DND-41 (cell line): ENCODE measurements at regions not wholly inside any gene's neighbourhood (a gene's known extent, or its start where the extent isn't known, plus 50 kb on each side); places are given as distances from the start of the nearest gene placed in this dataset.

Source experiments
- ATAC-seq: fragments of 200-7000 bp; cut with Tn5 transposase; 3 replicates; pipeline ENCODE4 v1.9.1; 2021; ENCODE audit warnings: low read depth; ENCODE audit not compliant: insufficient read depth
- DNase-seq: peaks from one replicate; pipeline ENCODE4 v3.0.0-alpha.2; 2020
- H2AFZ ChIP-seq: 2 replicates; pipeline ENCODE4 v1.6.0; 2012; ENCODE audit warnings: low read depth, low read length
- H3K27ac ChIP-seq: 2 replicates; pipeline ENCODE4 v1.5.1; 2012; ENCODE audit warnings: low read length, inconsistent platforms
- H3K27me3 ChIP-seq: fragments of 200-600 bp; sonication (generic); 2 replicates; pipeline ENCODE4 v1.6.0; 2012; ENCODE audit warnings: low read length, mild to moderate bottlenecking, inconsistent platforms; ENCODE audit not compliant: insufficient read depth, poor library complexity
- H3K36me3 ChIP-seq: 2 replicates; pipeline ENCODE4 v1.5.1; 2012; ENCODE audit warnings: low read length, inconsistent platforms; ENCODE audit not compliant: insufficient read depth
- H3K4me1 ChIP-seq: 2 replicates; pipeline ENCODE4 v1.5.1; 2012; ENCODE audit warnings: mild to moderate bottlenecking, low read length; ENCODE audit not compliant: insufficient read depth
- H3K4me2 ChIP-seq: 2 replicates; pipeline ENCODE4 v1.6.0; 2012; ENCODE audit warnings: mild to moderate bottlenecking, moderate library complexity, low read length, inconsistent platforms; ENCODE audit not compliant: insufficient read depth
- H3K4me3 ChIP-seq, 2 experiments: fragments of 200-600 bp in 1 of 2; shearing (Covaris generic) in 1 of 2; 2 replicates each; pipeline ENCODE4 v1.5.1; 2012 to 2016; ENCODE audit warnings: inconsistent platforms in 2 of 2, low read length in 2 of 2, mild to moderate bottlenecking in 2 of 2, low read depth in 1 of 2, moderate library complexity in 1 of 2
- H3K79me2 ChIP-seq: 2 replicates; pipeline ENCODE4 v1.6.0; 2012; ENCODE audit warnings: low read length, inconsistent platforms; ENCODE audit not compliant: insufficient read depth
- H3K9ac ChIP-seq: 2 replicates; pipeline ENCODE4 v1.6.0; 2012; ENCODE audit warnings: low read depth, mild to moderate bottlenecking, inconsistent platforms, low read length, moderate library complexity
- H3K9me3 ChIP-seq: 2 replicates; pipeline ENCODE4 v1.5.1; 2012; ENCODE audit warnings: low read length, moderate library complexity, mild to moderate bottlenecking, inconsistent platforms; ENCODE audit not compliant: insufficient read depth, severe bottlenecking
- H4K20me1 ChIP-seq: 2 replicates; pipeline ENCODE4 v1.6.0; 2012; ENCODE audit warnings: low read length; ENCODE audit not compliant: insufficient read depth
- CTCF ChIP-seq: IDR thresholded peaks from 2 replicates; pipeline ENCODE4 v1.5.1; 2012; ENCODE audit warnings: borderline replicate concordance, low read length, moderate library complexity, mild to moderate bottlenecking; ENCODE audit not compliant: poor library complexity, severe bottlenecking; ENCODE audit errors: extremely low read depth
- EZH2 ChIP-seq: IDR thresholded peaks from 3 replicates; pipeline ENCODE4 v1.6.1; 2012; ENCODE audit warnings: borderline replicate concordance, low read depth, mild to moderate bottlenecking, moderate library complexity, low read length, inconsistent platforms; ENCODE audit not compliant: severe bottlenecking

- Histone ChIP-seq H3K9ac (no peak overlapping the region), H3K4me2 (no peak overlapping the region), H4K20me1 (no peaks in the 10 kb centered on the region), H3K4me3 (no peak overlapping the region), H3K36me3 (no peaks in the 10 kb centered on the region), H3K4me1 (no peaks in the 10 kb centered on the region), H3K79me2 (no peaks in the 10 kb centered on the region), H3K27ac (no peak overlapping the region), H2AFZ (no peak overlapping the region), H3K27me3 (no peaks in the 10 kb centered on the region), H3K9me3 (no peaks in the 10 kb centered on the region)
- TF ChIP-seq EZH2 = no peak
- no peak for TF ChIP-seq CTCF
- DNase-seq (no peak), ATAC-seq (no peak)
These were observed 197.3 kb upstream of the ADAMTS9 start for GRCh38 chr3:64885055-64885454.

- no peak for DNase-seq
- H3K9me3 ChIP-seq = no peaks in the 10 kb centered on the region
- no peaks in the 10 kb centered on the region for H3K36me3 ChIP-seq
- H4K20me1 ChIP-seq = no peaks in the 10 kb centered on the region
- no peak overlapping the region for H3K4me3 ChIP-seq
- no peak overlapping the region for H3K4me2 ChIP-seq
- no peak overlapping the region for H3K27ac ChIP-seq
- ATAC-seq = no peak
- H2AFZ ChIP-seq = no peak overlapping the region
- H3K9ac ChIP-seq = no peak overlapping the region
- no peaks in the 10 kb centered on the region for H3K79me2 ChIP-seq
- no peaks in the 10 kb centered on the region for H3K27me3 ChIP-seq
- no peaks in the 10 kb centered on the region for H3K4me1 ChIP-seq
- TF ChIP-seq CTCF (no peak), EZH2 (no peak)
These were observed 196.7 kb upstream of the ADAMTS9 start for GRCh38 chr3:64884536-64884935.

- Histone ChIP-seq H2AFZ (no peak overlapping the region), H3K36me3 (no peaks in the 10 kb centered on the region), H4K20me1 (no peaks in the 10 kb centered on the region), H3K27me3 (no peaks in the 10 kb centered on the region), H3K4me2 (no peak overlapping the region), H3K79me2 (no peaks in the 10 kb centered on the region), H3K27ac (no peak overlapping the region), H3K4me3 (no peak overlapping the region), H3K9ac (no peak overlapping the region), H3K4me1 (no peaks in the 10 kb centered on the region), H3K9me3 (no peaks in the 10 kb centered on the region)
- DNase-seq (no peak), ATAC-seq (no peak)
- TF ChIP-seq EZH2 (no peak), CTCF (no peak)
These were observed 193.1 kb upstream of the ADAMTS9 start for GRCh38 chr3:64880916-64881315.

- H3K27ac ChIP-seq = no peak overlapping the region
- no peaks in the 10 kb centered on the region for H3K79me2 ChIP-seq
- H2AFZ ChIP-seq = no peak overlapping the region
- no peaks in the 10 kb centered on the region for H3K27me3 ChIP-seq
- H3K9me3 ChIP-seq = no peaks in the 10 kb centered on the region
- no peak overlapping the region for H3K9ac ChIP-seq
- no peak for DNase-seq
- no peaks in the 10 kb centered on the region for H4K20me1 ChIP-seq
- H3K36me3 ChIP-seq = no peaks in the 10 kb centered on the region
- no peak for ATAC-seq
- TF ChIP-seq CTCF = no peak
- TF ChIP-seq EZH2 = no peak
- H3K4me1 ChIP-seq = no peaks in the 10 kb centered on the region
- H3K4me2 ChIP-seq = no peak overlapping the region
- no peak overlapping the region for H3K4me3 ChIP-seq
These were observed 190.6 kb upstream of the ADAMTS9 start for GRCh38 chr3:64878362-64878761.
